ENCODE measurements at regions not wholly inside any gene's neighbourhood (a gene's known extent, or its start where the extent isn't known, plus 50 kb on each side); places are given as distances from the start of the nearest gene placed in this dataset.

DNA sequence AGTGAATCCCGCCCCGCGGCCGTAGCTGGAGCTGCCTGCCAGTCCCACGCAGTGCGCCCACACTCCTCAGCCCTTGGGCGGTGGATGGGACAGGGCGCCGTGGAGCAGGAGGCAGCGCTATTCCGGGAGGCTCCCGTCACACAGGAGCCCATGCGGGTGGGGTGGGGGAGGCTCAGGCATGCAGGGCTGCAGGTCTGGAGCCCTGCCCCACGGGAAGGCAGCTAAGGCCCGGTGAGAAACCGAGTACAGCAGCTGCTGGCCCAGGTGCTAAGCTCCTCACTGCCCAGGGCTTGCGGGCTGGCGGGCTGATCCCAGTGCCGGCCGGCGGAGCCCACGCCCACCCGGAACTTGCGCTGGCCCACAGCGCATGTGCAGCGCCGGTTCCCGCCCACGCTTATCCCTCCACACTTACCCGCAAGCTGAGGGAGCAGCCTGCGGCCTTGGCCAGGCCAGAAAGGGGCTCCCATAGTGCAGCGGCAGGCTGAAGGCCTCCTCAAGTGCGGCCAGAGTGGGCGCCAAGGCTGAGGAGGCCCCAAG lies 1152.8 kb upstream of the CELF4 start:
- Histone ChIP-seq H3K36me3 (ENCODE audit: control insufficient read depth, insufficient read depth, low read length) (no peaks in the 10 kb centered on the region), H3K4me1 (ENCODE audit: control insufficient read depth, insufficient read depth, low read length) (no peaks in the 10 kb centered on the region), H3K4me3 (ENCODE audit: low read length) (no peak overlapping the region), H3K27me3 (ENCODE audit: control insufficient read depth, insufficient read depth, low read length) (no peaks in the 10 kb centered on the region), H3K9me3 (ENCODE audit: control insufficient read depth, insufficient read depth, low read length) (no peaks in the 10 kb centered on the region), H3K27ac (ENCODE audit: low read length) (no peak overlapping the region)
- peaks cover 7 to 10% of the 10 kb centered on the region in 2 donors for H3K9me3 Mint-ChIP-seq
- no peak for ATAC-seq
- H3K27me3 Mint-ChIP-seq (ENCODE audit: low read depth in 2 of 2) = no peaks in the 10 kb centered on the region
- H3K4me3 Mint-ChIP-seq = no peak overlapping the region
- no peaks in the 10 kb centered on the region for H3K36me3 Mint-ChIP-seq
- DNase-seq = no peak
- no peak overlapping the region for H3K27ac Mint-ChIP-seq
- TF ChIP-seq, protein P1, sequence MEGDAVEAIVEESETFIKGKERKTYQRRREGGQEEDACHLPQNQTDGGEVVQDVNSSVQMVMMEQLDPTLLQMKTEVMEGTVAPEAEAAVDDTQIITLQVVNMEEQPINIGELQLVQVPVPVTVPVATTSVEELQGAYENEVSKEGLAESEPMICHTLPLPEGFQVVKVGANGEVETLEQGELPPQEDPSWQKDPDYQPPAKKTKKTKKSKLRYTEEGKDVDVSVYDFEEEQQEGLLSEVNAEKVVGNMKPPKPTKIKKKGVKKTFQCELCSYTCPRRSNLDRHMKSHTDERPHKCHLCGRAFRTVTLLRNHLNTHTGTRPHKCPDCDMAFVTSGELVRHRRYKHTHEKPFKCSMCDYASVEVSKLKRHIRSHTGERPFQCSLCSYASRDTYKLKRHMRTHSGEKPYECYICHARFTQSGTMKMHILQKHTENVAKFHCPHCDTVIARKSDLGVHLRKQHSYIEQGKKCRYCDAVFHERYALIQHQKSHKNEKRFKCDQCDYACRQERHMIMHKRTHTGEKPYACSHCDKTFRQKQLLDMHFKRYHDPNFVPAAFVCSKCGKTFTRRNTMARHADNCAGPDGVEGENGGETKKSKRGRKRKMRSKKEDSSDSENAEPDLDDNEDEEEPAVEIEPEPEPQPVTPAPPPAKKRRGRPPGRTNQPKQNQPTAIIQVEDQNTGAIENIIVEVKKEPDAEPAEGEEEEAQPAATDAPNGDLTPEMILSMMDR (IDR thresholded peaks at IDR 0.05) = no peak
- intact Hi-C loops (cut with micrococcal nuclease) = no loop called here
- H3K4me1 Mint-ChIP-seq = no peaks in the 10 kb centered on the region
- 95% methylated on average over 34 of the region's 34 CpGs for WGBS (ENCODE audit: insufficient coverage)

DNA sequence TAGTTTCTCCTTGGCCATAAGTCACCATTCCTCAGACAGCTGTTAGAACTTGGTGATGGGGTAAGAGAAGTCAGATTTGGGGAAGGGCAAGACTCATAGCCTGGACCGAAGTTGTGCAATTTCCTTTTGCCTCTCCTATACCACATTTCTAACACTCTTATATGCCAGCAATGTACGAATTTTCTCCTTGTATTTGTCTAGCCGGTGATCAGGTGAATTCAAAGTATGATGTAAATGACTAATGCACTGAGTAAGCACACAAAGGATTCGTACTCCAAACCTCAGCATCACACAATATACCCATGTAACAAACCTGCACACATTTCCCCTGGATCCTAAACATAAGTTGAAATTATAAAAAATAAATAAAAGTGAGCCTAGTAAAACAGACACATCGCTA lies 1143.5 kb upstream of the CELF4 start:
- H3K9me3 ChIP-seq (ENCODE audit: control insufficient read depth, insufficient read depth, low read length) = peaks cover 4% of the 10 kb centered on the region
- no peaks in the 10 kb centered on the region for H3K27me3 Mint-ChIP-seq (ENCODE audit: low read depth in 2 of 2)
- intact Hi-C loops (cut with micrococcal nuclease) = no loop called here
- H3K36me3 ChIP-seq (ENCODE audit: control insufficient read depth, insufficient read depth, low read length) = no peaks in the 10 kb centered on the region
- no peaks in the 10 kb centered on the region for H3K4me1 Mint-ChIP-seq
- ATAC-seq (no peak), DNase-seq (no peak)
- no peak overlapping the region for H3K27ac ChIP-seq (ENCODE audit: low read length)
- WGBS (ENCODE audit: insufficient coverage) = 100% methylated on average over 1 of the region's 5 CpGs
- TF ChIP-seq, protein P1 (IDR thresholded peaks at IDR 0.05) = no peak
- no peak overlapping the region for H3K4me3 Mint-ChIP-seq
- no peak overlapping the region for H3K4me3 ChIP-seq (ENCODE audit: low read length)
- no peaks in the 10 kb centered on the region for H3K4me1 ChIP-seq (ENCODE audit: control insufficient read depth, insufficient read depth, low read length)
- H3K36me3 Mint-ChIP-seq = no peaks in the 10 kb centered on the region
- peaks cover 10 to 22% of the 10 kb centered on the region in 2 donors for H3K9me3 Mint-ChIP-seq
- no peak overlapping the region for H3K27ac Mint-ChIP-seq
- no peaks in the 10 kb centered on the region for H3K27me3 ChIP-seq (ENCODE audit: control insufficient read depth, insufficient read depth, low read length)

DNA sequence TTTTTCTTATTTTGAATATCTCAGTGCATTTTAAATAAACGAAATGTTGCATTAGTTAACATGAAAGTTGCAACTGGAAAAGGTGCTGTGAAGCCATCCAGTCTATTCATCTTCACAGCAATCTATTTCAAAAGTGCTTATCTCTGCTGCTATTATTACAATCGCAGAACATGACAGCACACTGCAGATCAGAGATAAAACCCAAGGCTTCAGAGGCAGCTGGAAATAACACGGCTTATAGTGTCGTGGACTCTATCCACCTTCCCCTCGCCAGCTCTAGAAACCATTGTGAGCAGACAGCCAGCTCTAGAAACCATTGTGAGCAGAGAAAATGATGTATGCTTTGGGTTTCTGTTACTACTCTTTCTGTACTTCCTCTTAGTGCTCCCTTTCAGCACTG lies 1140.8 kb upstream of the CELF4 start:
- TF ChIP-seq, protein P1 (IDR thresholded peaks at IDR 0.05) = no peak
- H3K4me1 Mint-ChIP-seq = no peaks in the 10 kb centered on the region
- intact Hi-C loops (cut with micrococcal nuclease) = no loop called here
- Histone ChIP-seq H3K4me3 (ENCODE audit: low read length) (no peak overlapping the region), H3K36me3 (ENCODE audit: control insufficient read depth, insufficient read depth, low read length) (no peaks in the 10 kb centered on the region), H3K27ac (ENCODE audit: low read length) (no peak overlapping the region), H3K4me1 (ENCODE audit: control insufficient read depth, insufficient read depth, low read length) (no peaks in the 10 kb centered on the region), H3K9me3 (ENCODE audit: control insufficient read depth, insufficient read depth, low read length) (peaks cover 4% of the 10 kb centered on the region), H3K27me3 (ENCODE audit: control insufficient read depth, insufficient read depth, low read length) (no peaks in the 10 kb centered on the region)
- 89% methylated on average over 5 of the region's 5 CpGs for WGBS (ENCODE audit: insufficient coverage)
- H3K9me3 Mint-ChIP-seq = peaks cover 8 to 19% of the 10 kb centered on the region in 2 donors
- no peak overlapping the region for H3K27ac Mint-ChIP-seq
- DNase-seq (no peak), ATAC-seq (no peak)
- H3K36me3 Mint-ChIP-seq = no peaks in the 10 kb centered on the region
- H3K27me3 Mint-ChIP-seq (ENCODE audit: low read depth in 2 of 2) = no peaks in the 10 kb centered on the region
- H3K4me3 Mint-ChIP-seq = no peak overlapping the region

DNA sequence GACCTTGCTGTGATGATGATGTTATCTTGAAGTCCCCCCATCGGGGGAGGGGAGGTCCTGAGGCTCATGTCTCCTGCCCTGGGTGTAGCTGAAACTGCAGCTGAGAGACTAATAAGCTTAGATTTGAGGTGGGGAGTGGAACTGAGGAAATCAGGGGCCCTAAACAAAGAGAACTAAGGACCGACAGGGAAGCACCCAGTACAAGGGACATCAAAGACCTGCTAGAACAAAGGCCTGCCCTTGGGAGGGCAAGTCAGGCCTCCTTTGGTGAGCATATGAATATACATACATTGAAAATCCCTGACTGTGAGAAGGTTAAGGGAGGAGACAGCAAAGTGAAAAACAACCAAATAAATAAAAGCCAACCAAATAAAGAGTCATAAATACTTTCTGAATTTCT lies 1132.5 kb upstream of the CELF4 start:
- peaks cover 5 to 26% of the 10 kb centered on the region in 2 donors for H3K9me3 Mint-ChIP-seq

More for the DNA sequence above, 1132.5 kb upstream of the CELF4 start:
- intact Hi-C loops (cut with micrococcal nuclease) = no loop called here
- no peaks in the 10 kb centered on the region for H3K4me1 Mint-ChIP-seq
- Histone ChIP-seq H3K4me3 (ENCODE audit: low read length) (no peak overlapping the region), H3K9me3 (ENCODE audit: control insufficient read depth, insufficient read depth, low read length) (no peaks in the 10 kb centered on the region), H3K36me3 (ENCODE audit: control insufficient read depth, insufficient read depth, low read length) (no peaks in the 10 kb centered on the region), H3K4me1 (ENCODE audit: control insufficient read depth, insufficient read depth, low read length) (no peaks in the 10 kb centered on the region), H3K27me3 (ENCODE audit: control insufficient read depth, insufficient read depth, low read length) (no peaks in the 10 kb centered on the region), H3K27ac (ENCODE audit: low read length) (no peak overlapping the region)
- no peaks in the 10 kb centered on the region for H3K27me3 Mint-ChIP-seq (ENCODE audit: low read depth in 2 of 2)
- no peak overlapping the region for H3K4me3 Mint-ChIP-seq
- TF ChIP-seq, protein P1 (IDR thresholded peaks at IDR 0.05) = no peak
- 79% methylated on average over 2 of the region's 2 CpGs for WGBS (ENCODE audit: insufficient coverage)
- no peaks in the 10 kb centered on the region for H3K36me3 Mint-ChIP-seq
- ATAC-seq = no peak
- no peak overlapping the region for H3K27ac Mint-ChIP-seq
- no peak for DNase-seq
